GM18520 (cell line): ENCODE measurements at regions not wholly inside any gene's neighbourhood (a gene's known extent, or its start where the extent isn't known, plus 50 kb on each side); places are given as distances from the start of the nearest gene placed in this dataset.
"Not testable (repeated sequence)": the region's sequence is repeated elsewhere in the genome, so short reads cannot be mapped to it uniquely, and the experiment has no call there.

ENCODE experiments used
- ATAC-seq: cut with Tn5 transposase; IDR thresholded peaks from one replicate; pipeline ENCODE4 v1.9.1; 2021; ENCODE audit not compliant: unreplicated experiment

- not testable (repeated sequence) for ATAC-seq
Observed at GRCh38 chr16:29578898-29579297, 72.7 kb upstream of the NPIPB12 start.

- not testable (repeated sequence) for ATAC-seq
Observed at GRCh38 chr16:29581764-29582163, 75.6 kb upstream of the NPIPB12 start.

- ATAC-seq, result not testable (repeated sequence)
Observed at GRCh38 chr16:29591919-29592318, 71.1 kb upstream of the SPN start.

GRCh38 chr16:29594269-29594925, 68.7 kb upstream of the SPN start:
- ATAC-seq, result not testable (repeated sequence)

GRCh38 chr16:29594926-29595838, 67.9 kb upstream of the SPN start:
- peak; percentile 60 for ATAC-seq

- ATAC-seq, result not testable (repeated sequence)
Observed at GRCh38 chr16:29597030-29597429, 66.0 kb upstream of the SPN start.

GRCh38 chr16:29600111-29601000, 62.7 kb upstream of the SPN start:
- ATAC-seq, result not testable (repeated sequence)

- ATAC-seq, result not testable (repeated sequence)
Observed at GRCh38 chr16:29602247-29602625, 60.8 kb upstream of the SPN start.

- not testable (repeated sequence) for ATAC-seq
Observed at GRCh38 chr16:29602683-29603088, 60.4 kb upstream of the SPN start.

GRCh38 chr16:29604631-29605549, 58.2 kb upstream of the SPN start:
- ATAC-seq, result not testable (repeated sequence)

GRCh38 chr16:29605593-29606205, 57.3 kb upstream of the SPN start:
- not testable (repeated sequence) for ATAC-seq

- ATAC-seq, result not testable (repeated sequence)
Observed at GRCh38 chr16:29606669-29607427, 56.2 kb upstream of the SPN start.

GRCh38 chr16:29607428-29607823, 55.6 kb upstream of the SPN start:
- not testable (repeated sequence) for ATAC-seq

GRCh38 chr16:29612381-29613306, 50.4 kb upstream of the SPN start:
- ATAC-seq, result peak; percentile 33
